Upper lobe of left lung (tissue), 6 donors: ENCODE measurements at regions not wholly inside any gene's neighbourhood (a gene's known extent, or its start where the extent isn't known, plus 50 kb on each side); places are given as distances from the start of the nearest gene placed in this dataset.

ENCODE experiments used
- ATAC-seq, 2 donors: fragments of 200-7000 bp; cut with Tn5 transposase; one replicate each; pipeline ENCODE4 v1.9.1; 2022; ENCODE audit warnings: mild to moderate bottlenecking in 2 of 2, moderate library complexity in 2 of 2; ENCODE audit not compliant: low FRiP score in 2 of 2
- DNase-seq, 2 donors: peaks; one replicate each; pipeline ENCODE4 v3.0.0-alpha.2; 2019 to 2020
- H3K27ac ChIP-seq, 4 donors: fragments of 200-600 bp; sonication (generic); one replicate each; pipeline ENCODE4 v1.5.1; 2016 to 2019
- H3K27me3 ChIP-seq, 4 donors: fragments of 200-600 bp; sonication (generic); one replicate each; pipeline ENCODE4 v1.5.1; 2017 to 2019
- H3K36me3 ChIP-seq, 4 donors: fragments of 200-600 bp; sonication (generic); one replicate each; pipeline ENCODE4 v1.5.1; 2016 to 2019
- H3K4me1 ChIP-seq, 4 donors: fragments of 200-600 bp; sonication (generic); one replicate each; pipeline ENCODE4 v1.5.1; 2018 to 2019
- H3K4me3 ChIP-seq, 4 donors: fragments of 200-600 bp; sonication (generic); one replicate each; pipeline ENCODE4 v1.5.1; 2017 to 2019; ENCODE audit warnings: mild to moderate bottlenecking in 2 of 4, moderate library complexity in 1 of 4
- H3K9me3 ChIP-seq, 4 donors: fragments of 200-600 bp; sonication (generic); one replicate each; pipeline ENCODE4 v1.5.1; 2018 to 2019
- EP300 ChIP-seq, 4 donors: sonication (generic); formaldehyde crosslinking; IDR thresholded peaks; one replicate each; pipeline ENCODE4 v1.5.1; 2017; ENCODE audit warnings: antibody characterized with exemption in 4 of 4, control low read depth in 2 of 4
- POLR2A ChIP-seq, 4 donors: fragments of 450-650 bp; IDR thresholded peaks; one replicate each; pipeline ENCODE4 v1.5.1; 2016 to 2017; ENCODE audit warnings: antibody characterized with exemption in 4 of 4, mild to moderate bottlenecking in 2 of 4
- POLR2AphosphoS5 ChIP-seq, 2 donors: sonication (generic); formaldehyde crosslinking; IDR thresholded peaks; one replicate each; pipeline ENCODE4 v1.5.1; 2017; ENCODE audit warnings: antibody characterized with exemption in 2 of 2
- WGBS, 2 donors: methylation state at CpG; one replicate each; pipeline ENCODE4 v1.1.5; 2017 to 2018; 5-methylcytosine and 5-hydroxymethylcytosine counted together
- TF ChIP-seq, protein P1 (sequence below), 6 experiments: fragments of 450-650 bp in 4 of 6; fragments of 200-600 bp in 2 of 6; sonication (generic) in 2 of 6; IDR thresholded peaks; one replicate each; pipeline ENCODE4 v1.5.1; 2016 to 2019; ENCODE audit warnings: antibody characterized with exemption in 6 of 6
- donor health status: DM: no; HTN: no; CAD: no; lungs with moderate emphysema.
- donor health status: DM: no; HTN: yes; CAD: no; lungs with severe emphysema.

DNA sequence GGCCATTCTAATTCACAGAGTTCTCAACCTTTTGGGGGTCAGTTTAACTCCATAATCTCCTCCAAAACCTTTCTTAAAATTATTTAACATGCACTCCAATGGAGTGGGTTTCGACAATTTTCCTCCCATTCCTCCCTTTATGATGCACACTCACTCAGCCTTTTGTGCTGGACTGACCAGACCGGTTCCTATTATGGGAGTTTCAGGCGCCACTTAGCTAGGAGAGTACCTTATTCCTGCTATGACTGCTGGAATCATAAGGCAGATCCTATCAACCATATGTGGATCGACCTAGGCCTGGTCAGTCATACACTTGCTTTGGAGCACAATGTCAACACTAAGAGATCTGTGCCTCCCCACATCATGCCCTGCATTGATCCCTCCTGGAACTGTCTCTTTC lies 63.9 kb upstream of the MOCS1 start:
- Histone ChIP-seq H3K36me3 (no peaks in the 10 kb centered on the region), H3K27ac (no peak overlapping the region), H3K9me3 (peaks cover 3 to 25% (median 16%) of the 10 kb centered on the region in 4 donors), H3K4me1 (no peaks in the 10 kb centered on the region), H3K4me3 (no peak overlapping the region), H3K27me3 (no peaks in the 10 kb centered on the region)
- DNase-seq (no peak), ATAC-seq (no peak)
- 69 to 81% methylated on average over 4 of the region's 4 CpGs for WGBS, 2 donors
- TF ChIP-seq, protein P1, sequence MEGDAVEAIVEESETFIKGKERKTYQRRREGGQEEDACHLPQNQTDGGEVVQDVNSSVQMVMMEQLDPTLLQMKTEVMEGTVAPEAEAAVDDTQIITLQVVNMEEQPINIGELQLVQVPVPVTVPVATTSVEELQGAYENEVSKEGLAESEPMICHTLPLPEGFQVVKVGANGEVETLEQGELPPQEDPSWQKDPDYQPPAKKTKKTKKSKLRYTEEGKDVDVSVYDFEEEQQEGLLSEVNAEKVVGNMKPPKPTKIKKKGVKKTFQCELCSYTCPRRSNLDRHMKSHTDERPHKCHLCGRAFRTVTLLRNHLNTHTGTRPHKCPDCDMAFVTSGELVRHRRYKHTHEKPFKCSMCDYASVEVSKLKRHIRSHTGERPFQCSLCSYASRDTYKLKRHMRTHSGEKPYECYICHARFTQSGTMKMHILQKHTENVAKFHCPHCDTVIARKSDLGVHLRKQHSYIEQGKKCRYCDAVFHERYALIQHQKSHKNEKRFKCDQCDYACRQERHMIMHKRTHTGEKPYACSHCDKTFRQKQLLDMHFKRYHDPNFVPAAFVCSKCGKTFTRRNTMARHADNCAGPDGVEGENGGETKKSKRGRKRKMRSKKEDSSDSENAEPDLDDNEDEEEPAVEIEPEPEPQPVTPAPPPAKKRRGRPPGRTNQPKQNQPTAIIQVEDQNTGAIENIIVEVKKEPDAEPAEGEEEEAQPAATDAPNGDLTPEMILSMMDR (IDR thresholded peaks at IDR 0.05): no peak
- TF ChIP-seq POLR2AphosphoS5 (IDR thresholded peaks at IDR 0.05) (no peak), EP300 (IDR thresholded peaks at IDR 0.05) (no peak), POLR2A (IDR thresholded peaks at IDR 0.05) (no peak)

DNA sequence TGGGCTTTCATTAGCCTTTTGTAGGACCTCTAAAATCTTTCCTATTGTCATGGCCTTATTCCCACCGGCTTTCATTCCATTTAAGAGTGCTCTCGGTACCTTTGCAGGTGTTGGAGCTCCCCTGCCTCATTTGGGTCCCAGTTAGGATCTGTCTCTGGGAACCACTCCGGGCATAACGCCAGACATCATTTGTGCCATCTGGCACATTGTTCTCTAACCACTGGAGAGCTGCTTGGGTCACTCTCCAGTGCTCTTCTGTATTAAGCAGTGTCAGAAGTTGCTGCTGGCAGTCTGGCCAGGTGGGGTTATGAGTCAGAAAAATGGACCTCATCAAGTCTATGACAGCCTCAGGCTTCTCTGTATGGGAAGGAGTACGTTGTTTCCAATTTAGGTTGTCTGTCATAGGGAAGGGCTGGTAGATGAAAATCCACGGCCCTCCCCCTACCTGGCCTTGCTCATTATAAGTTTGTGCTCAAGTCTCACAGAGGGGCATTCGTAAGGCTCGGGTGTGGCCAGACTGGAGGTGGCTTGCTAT lies 62.9 kb upstream of the MOCS1 start:
- no peak for ATAC-seq
- TF ChIP-seq EP300 (IDR thresholded peaks at IDR 0.05) (no peak), POLR2AphosphoS5 (IDR thresholded peaks at IDR 0.05) (no peak)
- TF ChIP-seq, protein P1 (IDR thresholded peaks at IDR 0.05): no peak
- no peak overlapping the region for H3K4me3 ChIP-seq
- no peaks in the 10 kb centered on the region for H3K36me3 ChIP-seq
- WGBS, 2 donors: 79 to 81% methylated on average over 8 of the region's 8 CpGs
- H3K27me3 ChIP-seq: no peaks in the 10 kb centered on the region
- no peak for DNase-seq
- peaks cover 6 to 35% (median 22%) of the 10 kb centered on the region in 4 donors for H3K9me3 ChIP-seq
- no peaks in the 10 kb centered on the region for H3K4me1 ChIP-seq
- no peak overlapping the region for H3K27ac ChIP-seq

- H3K36me3 ChIP-seq: no peaks in the 10 kb centered on the region
- 88 to 89% methylated on average over 4 of the region's 4 CpGs for WGBS, 2 donors
- TF ChIP-seq POLR2A (IDR thresholded peaks at IDR 0.05) (no peak), EP300 (IDR thresholded peaks at IDR 0.05) (no peak), POLR2AphosphoS5 (IDR thresholded peaks at IDR 0.05) (no peak)
- TF ChIP-seq, protein P1 (IDR thresholded peaks at IDR 0.05): no peak
Observed at GRCh38 chr6:39995633-39996032, 61.4 kb upstream of the MOCS1 start.

GRCh38 chr6:39992861-39993622 lies 58.8 kb upstream of the MOCS1 start:
- H3K27me3 ChIP-seq: no peaks in the 10 kb centered on the region
- 62% methylated on average over 7 of the region's 7 CpGs for WGBS, 2 donors
- H3K27ac ChIP-seq: no peak overlapping the region
- H3K9me3 ChIP-seq: peaks cover 3 to 17% (median 14%) of the 10 kb centered on the region in 4 donors
- no peaks in the 10 kb centered on the region for H3K4me1 ChIP-seq
- H3K4me3 ChIP-seq: no peak overlapping the region
- H3K36me3 ChIP-seq: no peaks in the 10 kb centered on the region
- DNase-seq: no peak
- no peak for ATAC-seq
- no peak for TF ChIP-seq POLR2A (IDR thresholded peaks at IDR 0.05)

More at GRCh38 chr6:39995633-39996032, 61.4 kb upstream of the MOCS1 start:
- ATAC-seq (no peak), DNase-seq (no peak)
- no peaks in the 10 kb centered on the region for H3K27me3 ChIP-seq
- H3K9me3 ChIP-seq: peaks cover 6 to 35% (median 22%) of the 10 kb centered on the region in 4 donors
- no peak overlapping the region for H3K27ac ChIP-seq
- no peaks in the 10 kb centered on the region for H3K4me1 ChIP-seq
- H3K4me3 ChIP-seq: no peak overlapping the region
